ENCODE measurements at regions not wholly inside any gene's neighbourhood (a gene's known extent, or its start where the extent isn't known, plus 50 kb on each side); places are given as distances from the start of the nearest gene placed in this dataset.

- no peak for DNase-seq (ENCODE audit: low spot score)
Measured at GRCh38 chr2:3099860-3100234, 277.8 kb downstream of the EIPR1 start.

DNA sequence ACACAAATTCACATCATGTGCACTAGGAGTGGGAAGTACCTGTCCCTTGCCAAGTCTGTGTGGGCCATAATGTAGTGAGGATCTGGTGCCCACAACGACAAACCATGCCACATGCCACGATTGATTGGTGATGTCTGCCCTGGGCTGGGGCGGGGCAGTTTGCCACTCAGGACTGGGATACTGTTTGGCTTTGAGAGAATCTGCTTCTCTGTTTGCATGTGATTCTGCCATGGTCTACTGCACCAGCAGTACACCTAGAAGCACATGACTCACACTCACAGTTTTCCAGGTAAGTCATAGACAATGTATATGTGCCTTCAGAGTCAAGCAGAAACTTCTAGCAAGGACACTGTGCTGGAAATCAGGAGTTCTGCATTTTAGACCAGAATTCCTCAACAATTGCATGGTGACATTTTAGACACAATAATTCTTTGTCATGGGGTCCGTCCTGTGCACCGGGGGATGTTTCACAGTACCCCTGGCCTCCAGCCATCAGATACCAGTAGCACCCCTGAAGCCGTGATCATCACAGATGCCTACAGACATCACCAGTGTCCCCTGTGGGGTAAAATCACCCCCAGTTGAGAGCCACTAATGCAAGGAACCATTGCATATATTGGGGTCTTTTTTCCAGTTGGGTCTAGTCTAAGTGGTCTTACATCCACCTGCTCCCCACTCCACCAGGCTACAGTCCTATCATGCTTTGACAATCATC lies 278.3 kb downstream of the EIPR1 start:
- no peak for DNase-seq (ENCODE audit: low spot score)

DNA sequence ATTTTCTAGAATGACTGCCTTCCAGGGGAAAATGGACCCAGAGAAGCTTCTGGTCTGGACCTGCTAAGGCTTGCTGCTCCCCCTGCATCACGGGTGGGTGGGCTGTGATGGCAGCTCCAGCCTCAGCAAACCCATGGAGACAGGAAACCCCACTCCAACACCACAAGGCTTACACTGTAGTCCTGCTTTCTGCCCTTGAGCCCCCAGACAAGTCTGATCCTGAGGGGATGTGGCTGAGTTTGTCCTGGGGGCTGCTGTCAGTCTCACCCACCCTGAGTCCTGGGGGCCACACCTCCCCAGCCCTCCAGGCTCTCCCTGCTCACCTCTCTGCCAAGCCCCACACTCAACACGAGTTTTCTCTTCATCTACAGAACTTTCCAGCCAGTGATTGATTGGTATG lies 279.4 kb downstream of the EIPR1 start:
- no peak for DNase-seq (ENCODE audit: low spot score)

DNA sequence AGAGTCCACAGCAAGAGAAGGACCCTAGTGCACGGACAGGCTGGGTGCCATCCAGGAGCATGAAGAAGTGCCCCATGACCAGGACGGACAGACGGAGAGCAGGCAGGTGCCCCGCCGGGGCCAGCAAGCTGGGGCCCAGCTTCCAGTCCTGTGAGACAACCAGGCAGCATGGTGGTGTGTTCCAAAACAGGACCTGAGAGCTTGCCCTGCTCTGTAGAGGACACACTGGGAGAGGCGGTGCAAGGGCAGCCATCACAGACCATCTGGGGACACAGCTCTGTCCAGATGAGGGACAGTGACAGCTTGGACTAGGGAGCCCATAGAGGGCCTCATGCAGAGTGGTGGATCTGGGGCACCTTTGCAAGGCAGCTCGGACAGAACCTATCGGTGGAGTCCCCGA lies 279.8 kb downstream of the EIPR1 start:
- DNase-seq (ENCODE audit: low spot score) = no peak

DNA sequence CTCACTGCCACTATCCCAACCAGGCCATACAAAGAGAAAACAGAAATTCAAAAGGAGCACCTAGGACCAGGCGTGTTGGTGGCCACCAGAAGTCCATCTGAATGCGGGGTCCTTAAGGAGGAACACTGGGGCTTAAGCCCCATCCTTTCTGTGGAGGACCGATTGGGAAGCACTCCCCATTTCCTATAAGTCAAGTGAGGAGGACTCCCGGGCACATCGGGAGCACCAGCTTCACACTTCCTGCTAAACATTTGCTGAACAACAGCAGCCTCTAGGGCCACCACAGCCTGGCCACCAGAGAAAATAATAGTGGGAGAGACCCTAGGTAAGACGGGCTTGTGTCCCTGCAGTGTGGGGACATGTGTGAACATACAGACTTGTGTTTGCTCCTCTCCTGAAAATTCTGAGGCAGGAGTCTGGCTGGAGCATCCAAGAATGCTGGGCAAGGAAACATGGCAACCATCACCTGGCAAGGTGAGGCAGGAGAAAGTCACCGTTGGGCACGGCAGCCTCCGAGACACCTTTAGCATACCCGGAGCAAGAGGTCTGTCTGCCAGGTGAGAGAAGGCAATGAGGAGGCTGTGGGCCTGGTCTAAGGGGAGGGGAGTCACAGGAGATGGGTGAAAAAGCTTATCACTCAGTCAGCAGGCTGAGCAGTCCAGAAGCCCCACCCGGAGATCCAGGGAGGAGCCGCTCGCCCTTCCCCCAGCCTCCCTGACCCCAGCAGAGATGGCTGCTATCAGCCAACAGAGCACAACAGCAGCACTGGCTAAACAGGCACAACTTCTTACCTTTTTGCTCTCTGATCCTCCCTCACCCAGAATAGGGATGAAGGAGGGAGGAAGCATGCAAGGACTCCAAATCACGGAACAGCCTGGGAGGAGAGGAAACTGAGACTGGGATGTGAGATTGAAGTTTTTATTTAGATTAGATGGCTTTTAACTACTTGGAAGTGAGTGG lies 282.3 kb downstream of the EIPR1 start:
- DNase-seq (ENCODE audit: low spot score) = no peak

DNA sequence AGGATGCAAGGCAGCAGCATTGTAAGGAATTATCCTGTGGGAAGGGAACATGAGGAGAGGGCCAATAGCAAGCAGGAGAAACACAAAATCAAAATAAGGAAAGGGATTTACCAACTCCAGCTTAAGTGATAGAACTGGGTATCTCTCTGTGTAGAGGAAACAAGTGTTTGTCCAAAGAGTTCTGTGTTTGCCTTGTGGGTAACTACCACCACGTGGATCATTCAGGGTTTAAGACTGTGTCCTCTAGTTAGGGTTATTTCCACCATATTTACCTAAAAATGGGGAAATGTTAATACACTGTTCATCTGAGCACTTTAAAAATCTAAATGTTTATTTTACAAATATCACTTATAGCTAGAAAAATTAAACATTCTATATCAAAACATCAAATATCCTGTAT lies 283.3 kb downstream of the EIPR1 start:
- no peak for DNase-seq (ENCODE audit: low spot score)

GRCh38 chr2:3091696-3092095 lies 285.9 kb downstream of the EIPR1 start:
- DNase-seq (ENCODE audit: low spot score) = no peak

- no peak for DNase-seq (ENCODE audit: low spot score)
Measured at GRCh38 chr2:3082705-3083104, 294.9 kb downstream of the EIPR1 start.

DNA sequence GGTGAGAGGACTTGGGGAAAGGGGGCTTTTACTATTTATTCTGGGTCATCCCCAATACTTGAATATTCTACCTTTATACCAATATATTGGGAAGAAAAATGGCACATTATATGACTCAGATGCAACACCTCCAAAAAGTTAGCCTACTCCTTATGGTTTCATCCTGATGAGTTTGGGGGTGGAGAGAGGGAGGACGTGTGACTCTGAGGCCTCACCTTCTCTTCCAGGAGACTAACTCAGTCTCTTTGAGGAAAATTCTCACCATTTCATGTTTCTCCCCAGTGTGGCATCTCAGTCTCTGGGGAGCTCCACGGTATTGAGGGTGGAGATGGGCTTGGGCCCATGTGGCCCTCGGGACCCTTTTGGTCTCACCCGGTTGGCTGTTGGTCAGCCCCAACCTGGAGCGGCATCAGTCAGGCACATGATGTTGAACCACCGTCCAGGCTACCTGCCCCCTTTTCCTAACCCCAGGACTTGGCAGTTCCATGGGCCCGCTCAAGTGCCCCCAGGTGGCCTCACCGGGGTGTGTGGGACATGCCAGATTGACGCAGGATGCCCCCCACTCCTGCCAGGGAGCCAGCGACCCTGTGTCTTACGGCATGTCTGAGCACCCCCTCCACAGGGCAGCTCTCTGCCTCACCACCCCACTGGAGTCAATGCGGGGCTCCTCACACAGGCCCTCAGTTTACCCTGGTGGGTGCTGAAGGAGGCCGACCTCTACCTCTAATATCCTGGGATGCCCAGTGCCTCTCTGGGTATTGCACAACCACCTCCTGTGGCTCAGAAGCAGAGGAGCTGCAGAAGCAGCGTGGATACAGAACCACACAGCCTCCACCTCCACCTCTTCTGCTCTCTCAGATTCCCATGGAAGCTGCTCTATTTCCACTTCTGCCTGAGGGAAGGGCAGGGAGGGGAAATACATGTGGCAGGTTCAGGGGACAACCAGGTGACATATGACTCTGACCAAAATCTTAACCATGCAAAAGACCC lies 297.4 kb downstream of the EIPR1 start:
- DNase-seq (ENCODE audit: low spot score) = no peak

DNA sequence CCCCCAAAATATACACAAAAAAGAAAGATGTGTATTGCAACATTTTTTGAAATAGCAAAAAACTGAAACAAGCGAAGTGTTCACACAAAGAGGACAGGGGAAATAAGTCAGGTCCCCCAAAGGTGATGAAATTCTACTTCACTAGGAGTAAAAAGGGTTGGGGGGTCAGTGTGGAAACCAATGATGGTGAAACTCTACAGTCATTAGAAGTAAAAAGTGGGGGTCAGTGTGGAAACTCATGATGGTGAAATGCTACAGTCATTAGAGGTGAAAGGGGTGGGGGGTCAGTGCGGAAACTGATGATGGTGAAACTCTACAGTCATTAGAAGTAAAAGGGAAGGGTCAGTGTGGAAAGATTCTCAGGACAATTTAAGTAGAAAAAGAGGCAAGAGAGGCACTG lies 298.2 kb downstream of the EIPR1 start:
- no peak for DNase-seq (ENCODE audit: low spot score)

DNA sequence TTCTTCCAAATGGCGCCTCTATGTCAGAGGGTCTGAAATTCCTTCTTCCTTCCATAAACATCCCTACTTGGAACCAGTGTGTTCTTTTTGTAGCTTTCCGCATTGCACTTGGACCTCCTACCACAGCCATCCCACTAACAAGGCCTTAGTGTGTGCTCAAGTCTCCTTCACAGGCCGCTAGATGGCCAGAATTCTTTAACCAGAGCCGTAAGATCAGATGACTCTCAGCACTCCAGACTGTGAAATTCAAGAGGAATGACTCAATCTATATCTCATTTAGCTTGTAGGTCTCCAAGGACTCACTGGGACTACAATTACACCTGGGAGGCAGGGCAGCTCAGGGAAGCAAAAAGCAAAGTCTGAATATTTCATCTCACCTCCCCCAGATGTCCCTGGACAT lies 298.9 kb downstream of the EIPR1 start:
- no peak for DNase-seq (ENCODE audit: low spot score)

GRCh38 chr2:3076848-3077642 lies 300.6 kb downstream of the EIPR1 start:
- no peak for DNase-seq (ENCODE audit: low spot score)

DNA sequence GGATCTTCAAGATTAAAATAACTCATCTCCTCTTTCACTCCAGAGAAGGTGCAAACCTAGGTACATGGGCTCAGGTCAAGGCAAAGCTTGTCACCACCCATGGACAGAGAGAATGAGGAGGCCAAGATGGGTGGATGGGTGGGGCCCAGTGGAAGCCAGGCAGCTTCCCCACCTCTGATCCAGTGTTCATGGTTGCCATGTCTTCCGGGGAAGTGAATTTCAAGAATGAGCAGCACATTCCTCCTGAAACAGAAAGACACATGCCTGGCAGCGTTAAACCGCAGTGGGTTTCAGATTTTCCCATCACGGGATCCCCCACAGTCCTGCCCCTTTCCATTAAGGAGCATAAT lies 301.7 kb downstream of the EIPR1 start:
- DNase-seq (ENCODE audit: low spot score) = no peak

- no peak for DNase-seq (ENCODE audit: low spot score)
Measured at GRCh38 chr2:3075316-3075990, 302.2 kb downstream of the EIPR1 start.

DNA sequence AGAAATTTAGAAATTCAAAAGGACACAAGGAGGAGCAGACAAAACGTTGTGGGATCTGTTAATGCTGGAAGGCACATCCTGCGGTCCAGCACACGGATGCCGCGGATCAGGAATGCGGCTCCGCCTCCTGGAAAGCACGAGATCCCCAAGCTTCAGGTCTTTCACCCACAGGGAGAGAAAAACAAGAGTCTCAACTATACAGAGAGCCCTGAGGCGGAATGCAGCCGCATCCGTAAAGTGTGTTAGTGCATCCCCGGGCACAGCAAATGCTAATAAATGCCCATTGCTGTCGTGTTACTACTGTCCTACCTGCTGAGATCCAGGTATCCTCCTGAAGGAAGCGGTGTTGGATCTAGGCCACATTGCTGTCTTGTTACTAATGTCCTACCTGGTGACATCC lies 303.9 kb downstream of the EIPR1 start:
- DNase-seq (ENCODE audit: low spot score) = no peak

- no peak for DNase-seq (ENCODE audit: low spot score)
Measured at GRCh38 chr2:3073041-3073595, 304.5 kb downstream of the EIPR1 start.

DNA sequence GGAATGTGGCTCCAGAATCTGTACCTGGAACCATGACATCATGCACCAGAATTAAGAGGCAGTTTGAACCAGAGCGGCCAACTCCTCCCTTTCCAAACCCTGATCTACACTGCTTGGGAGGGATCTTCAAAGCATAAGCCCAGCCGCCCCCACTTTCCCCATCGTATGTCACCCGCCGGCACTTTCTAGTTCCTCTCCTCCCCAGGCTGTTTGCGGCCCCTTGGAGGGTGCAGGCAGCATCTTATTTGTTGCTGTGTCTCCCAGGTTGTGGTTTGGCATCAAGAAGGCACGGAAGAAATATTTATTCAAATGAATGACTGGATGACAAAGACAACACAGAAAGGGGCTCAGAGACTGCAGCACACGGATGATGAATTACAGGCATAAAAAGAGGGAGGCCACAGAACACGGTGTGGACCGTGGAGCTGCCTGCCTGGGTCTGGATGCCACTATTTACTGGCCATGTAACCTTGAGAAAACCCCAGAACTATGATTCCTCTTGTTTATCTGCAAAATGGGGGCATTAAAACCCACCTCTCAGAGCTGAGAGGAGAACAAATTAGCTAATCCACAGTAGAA lies 305.8 kb downstream of the EIPR1 start:
- DNase-seq (ENCODE audit: low spot score) = no peak

DNA sequence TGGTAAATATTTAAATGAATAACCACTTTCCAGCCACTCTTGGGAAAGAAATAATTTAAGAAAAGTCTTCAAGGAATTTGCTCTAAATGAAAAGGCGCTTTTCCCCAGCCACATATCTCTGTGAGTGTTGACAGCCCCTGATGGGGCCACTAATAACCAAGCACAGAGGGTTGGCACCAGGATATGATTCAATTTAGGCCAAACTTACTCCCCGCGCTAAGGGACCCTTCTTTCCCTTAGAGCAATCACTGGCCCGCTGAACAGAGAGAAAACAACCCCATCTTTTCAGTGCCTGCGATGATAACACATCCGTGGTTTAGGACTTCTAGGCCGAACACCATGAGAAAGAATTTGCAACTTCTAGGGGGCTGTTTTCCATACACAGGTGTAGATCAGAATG lies 310.8 kb downstream of the EIPR1 start:
- no peak for DNase-seq (ENCODE audit: low spot score)

DNA sequence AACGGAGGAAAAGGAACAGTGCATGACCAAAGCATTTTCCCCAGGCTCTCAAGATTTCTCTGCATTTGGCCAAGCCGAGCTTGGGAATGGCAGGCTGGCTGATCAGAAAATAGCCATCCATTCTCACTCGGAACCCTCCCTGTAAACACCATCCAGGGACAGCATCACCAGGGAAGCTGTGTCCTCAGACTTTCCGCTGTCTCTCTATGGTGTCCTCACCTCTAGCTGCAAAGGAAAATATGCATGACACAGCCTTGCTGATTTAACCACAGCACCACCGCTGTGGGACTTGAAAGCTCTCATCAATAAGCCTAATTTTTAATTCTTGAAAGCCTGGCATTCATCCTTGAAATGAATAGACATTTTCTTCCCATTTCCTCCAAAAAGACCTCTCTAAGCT lies 311.7 kb downstream of the EIPR1 start:
- no peak for DNase-seq (ENCODE audit: low spot score)

Data from HuH-7.5 (cell line).